Activated naive CD4-positive, alpha-beta T cell treated with anti-CD3 and anti-CD28 coated beads for 36 hours (primary cell): ENCODE measurements at regions not wholly inside any gene's neighbourhood (a gene's known extent, or its start where the extent isn't known, plus 50 kb on each side); places are given as distances from the start of the nearest gene placed in this dataset.
"Not testable (repeated sequence)": the region's sequence is repeated elsewhere in the genome, so short reads cannot be mapped to it uniquely, and the experiment has no call there.

Experiments
- CTCF ChIA-PET: fragments of 350-600 bp; sonication (Branson Sonifier 250); formaldehyde crosslinking; loops from one replicate; lab custom pipeline; 2021; ENCODE audit warnings: antibody characterized with exemption; lab: Charles Lee
- DNase-seq: peaks from one replicate; pipeline ENCODE4 v3.0.0-alpha.2; 2020
- H3K27ac Mint-ChIP-seq: one replicate; pipeline ENCODE4 v1.8.0; 2021; ENCODE audit warnings: mild to moderate bottlenecking, mixed read lengths
- H3K27me3 Mint-ChIP-seq: one replicate; pipeline ENCODE4 v1.8.0; 2021; ENCODE audit warnings: low read depth, mixed read lengths
- H3K36me3 Mint-ChIP-seq: one replicate; pipeline ENCODE4 v1.8.0; 2021; ENCODE audit warnings: low read depth, mixed read lengths
- H3K4me1 Mint-ChIP-seq: one replicate; pipeline ENCODE4 v1.8.0; 2021; ENCODE audit warnings: low read depth, mixed read lengths
- H3K4me3 Mint-ChIP-seq: one replicate; pipeline ENCODE4 v1.8.0; 2021; ENCODE audit warnings: mild to moderate bottlenecking, moderate library complexity, mixed read lengths
- H3K9me3 Mint-ChIP-seq: one replicate; pipeline ENCODE4 v1.8.0; 2021; ENCODE audit warnings: mixed read lengths
- intact Hi-C: fragments of 100-400 bp; cut with micrococcal nuclease; formaldehyde crosslinking; loops from one replicate; pipeline ENCODE4 v1.15.1; 2023

DNA sequence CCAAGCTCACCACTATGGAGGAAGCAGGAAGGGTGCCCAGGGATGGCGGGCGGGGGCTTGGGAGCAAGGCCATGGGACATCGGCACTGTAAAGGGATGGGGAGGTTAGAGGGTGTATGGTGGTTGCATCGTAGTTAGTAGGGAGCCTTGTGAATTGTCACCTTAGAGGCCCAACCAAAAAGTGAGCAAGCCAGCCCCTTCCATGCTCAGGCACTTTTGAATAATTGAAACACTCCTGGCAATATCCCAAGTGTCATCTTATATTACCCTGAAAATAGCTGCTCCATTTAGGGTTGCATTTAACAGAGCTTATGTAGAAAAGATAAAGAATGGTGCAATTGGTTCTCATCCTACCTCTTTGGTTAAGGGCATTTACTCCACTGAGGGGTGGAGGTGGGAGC, 169.2 kb downstream of the SAMD5 start:
- CTCF ChIA-PET: no interaction called here
- intact Hi-C loops: no loop called here
- H3K36me3 Mint-ChIP-seq: no peaks in the 10 kb centered on the region
- peaks cover 3% of the 10 kb centered on the region for H3K27me3 Mint-ChIP-seq
- no peaks in the 10 kb centered on the region for H3K9me3 Mint-ChIP-seq
- no peak for DNase-seq
- no peak overlapping the region for H3K27ac Mint-ChIP-seq
- H3K4me1 Mint-ChIP-seq: no peaks in the 10 kb centered on the region
- H3K4me3 Mint-ChIP-seq: no peak overlapping the region

- Mint-ChIP-seq H3K27ac (no peak overlapping the region), H3K27me3 (peaks cover 3% of the 10 kb centered on the region), H3K36me3 (no peaks in the 10 kb centered on the region), H3K4me1 (no peaks in the 10 kb centered on the region), H3K4me3 (no peak overlapping the region), H3K9me3 (no peaks in the 10 kb centered on the region)
- intact Hi-C loops: no loop called here
- CTCF ChIA-PET: no interaction called here
- no peak for DNase-seq
These were observed 169.8 kb downstream of the SAMD5 start for GRCh38 chr6:147678253-147678652.

DNA sequence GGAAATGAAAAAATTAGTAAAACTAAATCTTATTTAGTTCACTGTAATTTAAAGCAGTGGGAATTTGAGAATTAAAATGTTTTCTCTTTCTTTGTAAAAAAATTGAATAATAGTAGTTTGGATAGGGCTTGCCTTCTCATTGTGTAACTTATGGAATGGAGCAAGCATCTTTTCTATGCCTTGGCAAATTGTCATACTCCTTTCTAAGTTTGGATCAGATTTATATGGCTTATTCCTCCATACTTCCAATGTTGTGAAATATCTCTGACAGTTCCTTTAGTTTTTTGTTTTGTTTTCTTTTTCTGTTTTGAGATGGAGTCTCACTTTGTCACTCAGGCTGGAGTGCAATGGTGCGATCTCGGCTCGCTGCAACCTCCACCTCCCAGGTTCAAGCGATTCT, 176.4 kb downstream of the SAMD5 start:
- intact Hi-C loops: no loop called here
- no peaks in the 10 kb centered on the region for H3K9me3 Mint-ChIP-seq
- H3K36me3 Mint-ChIP-seq: no peaks in the 10 kb centered on the region
- H3K4me3 Mint-ChIP-seq: no peak overlapping the region
- CTCF ChIA-PET: no interaction called here
- H3K4me1 Mint-ChIP-seq: no peaks in the 10 kb centered on the region
- peaks cover 2% of the 10 kb centered on the region for H3K27me3 Mint-ChIP-seq
- no peak overlapping the region for H3K27ac Mint-ChIP-seq
- no peak for DNase-seq

GRCh38 chr6:147689398-147689797, 180.9 kb downstream of the SAMD5 start:
- peaks cover 2% of the 10 kb centered on the region for H3K27me3 Mint-ChIP-seq
- CTCF ChIA-PET: no interaction called here
- H3K4me3 Mint-ChIP-seq: no peak overlapping the region
- H3K36me3 Mint-ChIP-seq: no peaks in the 10 kb centered on the region
- no peak for DNase-seq
- intact Hi-C loops: no loop called here
- no peaks in the 10 kb centered on the region for H3K9me3 Mint-ChIP-seq
- no peak overlapping the region for H3K27ac Mint-ChIP-seq
- no peaks in the 10 kb centered on the region for H3K4me1 Mint-ChIP-seq

DNA sequence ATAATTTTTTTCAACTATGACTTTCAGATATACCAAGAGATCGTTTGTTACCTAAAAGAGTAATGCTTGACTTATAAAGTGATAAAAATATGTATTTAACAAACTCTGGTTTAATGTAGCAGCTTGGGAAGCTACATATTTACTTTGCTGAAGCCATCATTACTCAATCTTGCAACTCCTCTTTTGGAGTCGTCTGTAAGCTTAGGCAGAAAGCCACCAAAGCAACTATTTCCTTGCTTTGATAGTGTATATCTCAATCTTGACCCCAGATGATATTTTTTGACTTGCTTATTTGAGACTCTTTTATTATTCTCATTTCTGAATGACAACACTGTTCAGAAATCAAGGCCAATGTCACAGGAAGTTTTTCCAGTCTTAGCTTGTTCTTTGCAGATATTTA, 183.0 kb downstream of the SAMD5 start:
- Mint-ChIP-seq H3K27ac (no peak overlapping the region), H3K4me1 (no peaks in the 10 kb centered on the region), H3K9me3 (no peaks in the 10 kb centered on the region), H3K4me3 (no peak overlapping the region), H3K27me3 (peaks cover 2% of the 10 kb centered on the region), H3K36me3 (no peaks in the 10 kb centered on the region)
- no peak for DNase-seq
- intact Hi-C loops: no loop called here
- CTCF ChIA-PET: no interaction called here

GRCh38 chr6:147693181-147693580, 184.7 kb downstream of the SAMD5 start:
- Mint-ChIP-seq H3K27ac (no peak overlapping the region), H3K9me3 (no peaks in the 10 kb centered on the region), H3K4me1 (no peaks in the 10 kb centered on the region), H3K27me3 (no peaks in the 10 kb centered on the region), H3K36me3 (no peaks in the 10 kb centered on the region), H3K4me3 (no peak overlapping the region)
- CTCF ChIA-PET: no interaction called here
- DNase-seq: no peak
- intact Hi-C loops: no loop called here

DNA sequence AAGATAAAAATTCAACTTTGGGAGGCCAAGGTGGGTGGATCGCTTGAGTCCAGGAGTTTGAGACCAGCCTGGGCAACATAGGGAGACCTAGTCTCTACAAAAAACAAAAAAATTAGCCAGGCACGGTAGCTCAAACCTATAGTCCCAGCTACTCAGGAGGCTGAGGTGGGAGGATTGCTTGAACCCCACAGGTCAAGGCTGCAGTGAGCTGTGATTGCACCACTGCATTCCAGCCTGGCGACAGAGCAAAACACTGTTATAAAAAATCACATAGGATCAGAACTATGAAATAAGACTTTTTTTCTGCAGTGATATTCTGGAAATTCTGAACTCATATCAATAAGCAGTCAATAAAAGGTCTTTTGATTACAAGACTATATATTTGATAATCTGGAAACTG, 186.1 kb downstream of the SAMD5 start:
- H3K36me3 Mint-ChIP-seq, H3K4me1 Mint-ChIP-seq, intact Hi-C loops, DNase-seq, H3K27me3 Mint-ChIP-seq, H3K4me3 Mint-ChIP-seq, CTCF ChIA-PET, H3K27ac Mint-ChIP-seq, H3K9me3 Mint-ChIP-seq: not testable (repeated sequence)

DNA sequence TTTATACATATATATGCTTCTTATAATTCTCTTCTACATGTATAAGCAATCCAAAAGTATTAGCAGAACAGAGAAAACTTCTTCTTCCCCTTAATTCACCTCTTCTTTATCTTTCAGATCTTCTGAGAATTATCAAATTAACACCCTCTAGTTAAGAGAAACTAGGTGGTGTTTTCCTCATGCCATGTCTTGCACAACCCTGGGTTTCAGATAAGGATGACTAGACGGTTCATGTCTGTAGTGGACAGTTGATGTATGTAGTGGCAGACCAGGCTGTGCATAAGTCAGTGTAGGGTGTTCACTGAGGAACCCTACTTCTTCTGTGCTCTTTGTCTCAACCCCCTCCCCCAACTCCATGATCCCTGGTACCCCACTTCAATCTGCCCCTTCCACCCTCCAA, 187.3 kb downstream of the SAMD5 start:
- no peak overlapping the region for H3K27ac Mint-ChIP-seq

GRCh38 chr6:147699140-147699539, 190.7 kb downstream of the SAMD5 start:
- Mint-ChIP-seq H3K4me1 (no peaks in the 10 kb centered on the region), H3K9me3 (no peaks in the 10 kb centered on the region)

More for the DNA sequence above, 187.3 kb downstream of the SAMD5 start:
- no peaks in the 10 kb centered on the region for H3K36me3 Mint-ChIP-seq
- CTCF ChIA-PET: no interaction called here
- no peaks in the 10 kb centered on the region for H3K4me1 Mint-ChIP-seq
- intact Hi-C loops: no loop called here
- H3K4me3 Mint-ChIP-seq: no peak overlapping the region
- no peak for DNase-seq
- no peaks in the 10 kb centered on the region for H3K9me3 Mint-ChIP-seq
- H3K27me3 Mint-ChIP-seq: no peaks in the 10 kb centered on the region

DNA sequence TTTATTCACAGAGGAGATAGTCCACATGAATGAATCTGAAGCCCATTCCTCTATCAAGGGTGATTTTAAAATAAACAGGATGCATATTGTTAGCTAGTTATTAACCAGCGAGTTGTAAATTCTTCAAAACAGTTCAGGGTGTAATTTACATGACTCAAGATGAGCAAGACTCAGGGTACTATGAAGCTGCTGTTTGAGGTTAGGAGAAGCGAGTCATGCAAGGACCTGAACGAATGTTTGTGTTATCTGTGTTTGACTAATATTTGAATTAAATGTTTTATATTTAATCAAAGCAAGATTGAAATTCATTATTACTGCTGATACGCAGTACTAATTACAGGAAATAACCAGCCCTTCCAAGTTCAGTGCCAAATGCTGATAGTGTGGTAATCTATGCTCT, 191.1 kb downstream of the SAMD5 start:
- no peak for DNase-seq
- H3K9me3 Mint-ChIP-seq: no peaks in the 10 kb centered on the region
- intact Hi-C loops: no loop called here
- H3K4me1 Mint-ChIP-seq: no peaks in the 10 kb centered on the region
- H3K27ac Mint-ChIP-seq: no peak overlapping the region
- H3K36me3 Mint-ChIP-seq: no peaks in the 10 kb centered on the region
- CTCF ChIA-PET: no interaction called here
- H3K27me3 Mint-ChIP-seq: no peaks in the 10 kb centered on the region
- no peak overlapping the region for H3K4me3 Mint-ChIP-seq

More at GRCh38 chr6:147699140-147699539, 190.7 kb downstream of the SAMD5 start:
- no peak for DNase-seq
- CTCF ChIA-PET: no interaction called here
- H3K27me3 Mint-ChIP-seq: no peaks in the 10 kb centered on the region
- H3K27ac Mint-ChIP-seq: no peak overlapping the region
- H3K4me3 Mint-ChIP-seq: no peak overlapping the region
- intact Hi-C loops: no loop called here
- no peaks in the 10 kb centered on the region for H3K36me3 Mint-ChIP-seq

DNA sequence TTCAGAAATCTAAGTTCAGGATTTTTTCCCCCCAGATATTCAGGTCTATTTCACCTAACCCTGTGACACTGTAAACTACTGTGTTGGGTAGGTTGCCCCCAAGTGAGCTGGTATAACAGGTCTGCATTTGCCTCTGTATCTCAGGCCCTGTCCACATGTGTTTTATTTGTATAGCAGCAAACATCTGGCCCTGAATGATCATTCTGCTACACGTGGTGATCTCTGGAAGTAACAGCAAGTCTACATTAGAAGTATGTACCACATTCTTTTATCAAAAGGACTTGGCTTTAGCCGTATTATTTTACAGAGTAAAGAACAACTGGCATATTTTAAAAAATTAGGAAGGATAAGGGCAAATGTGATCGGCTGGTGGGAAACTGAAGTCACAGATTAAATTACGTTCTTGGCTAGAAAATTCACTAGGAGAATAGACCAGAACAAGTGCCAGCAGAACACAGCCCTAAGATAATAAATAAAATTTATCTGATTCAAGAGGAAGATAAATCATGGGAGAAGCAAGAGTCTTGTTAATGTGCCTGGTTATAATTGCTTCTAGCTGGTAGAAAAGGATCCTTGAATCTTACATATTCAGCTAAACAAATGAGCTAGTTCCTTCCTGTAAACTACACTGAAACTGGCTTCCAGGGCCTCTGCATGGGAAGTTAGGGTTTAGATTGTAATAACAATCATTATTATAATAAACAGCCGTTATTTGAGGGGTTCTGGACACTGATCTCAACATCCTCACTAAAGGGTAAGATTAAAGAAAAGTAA, 192.1 kb downstream of the SAMD5 start:
- Mint-ChIP-seq H3K27me3 (no peaks in the 10 kb centered on the region), H3K36me3 (no peaks in the 10 kb centered on the region), H3K4me3 (no peak overlapping the region), H3K9me3 (no peaks in the 10 kb centered on the region), H3K27ac (no peak overlapping the region), H3K4me1 (no peaks in the 10 kb centered on the region)
- intact Hi-C loops: no loop called here
- CTCF ChIA-PET: no interaction called here
- no peak for DNase-seq

- CTCF ChIA-PET: no interaction called here
- Mint-ChIP-seq H3K9me3 (no peaks in the 10 kb centered on the region), H3K4me1 (no peaks in the 10 kb centered on the region), H3K4me3 (no peak overlapping the region), H3K36me3 (no peaks in the 10 kb centered on the region), H3K27ac (no peak overlapping the region), H3K27me3 (no peaks in the 10 kb centered on the region)
- intact Hi-C loops: no loop called here
- no peak for DNase-seq
These were observed 196.2 kb downstream of the SAMD5 start for GRCh38 chr6:147704691-147705090.

DNA sequence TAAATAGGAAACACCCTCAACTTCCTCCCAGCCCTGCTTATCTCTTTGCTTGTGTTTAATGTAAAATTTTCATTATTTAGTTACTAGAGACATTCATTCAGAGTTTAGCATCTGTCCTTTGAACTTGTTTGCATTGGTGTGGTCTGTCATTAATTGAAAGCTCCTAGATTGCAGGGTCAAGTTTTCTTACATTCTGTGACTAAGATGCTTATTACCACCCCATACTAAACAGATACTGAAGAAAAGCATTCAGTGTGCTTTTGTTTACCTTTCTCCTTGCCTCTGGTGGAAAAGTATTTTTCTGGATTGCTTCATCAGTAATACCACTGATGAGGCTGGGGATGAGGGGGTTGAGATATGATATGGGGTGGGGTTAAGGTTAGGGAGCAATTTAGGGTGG, 199.0 kb downstream of the SAMD5 start:
- H3K27ac Mint-ChIP-seq: no peak overlapping the region
- no peaks in the 10 kb centered on the region for H3K36me3 Mint-ChIP-seq
- CTCF ChIA-PET: no interaction called here
- no peak overlapping the region for H3K4me3 Mint-ChIP-seq
- H3K4me1 Mint-ChIP-seq: no peaks in the 10 kb centered on the region
- no peaks in the 10 kb centered on the region for H3K9me3 Mint-ChIP-seq
- H3K27me3 Mint-ChIP-seq: no peaks in the 10 kb centered on the region
- no peak for DNase-seq
- intact Hi-C loops: no loop called here
